ENCODE measurements at regions not wholly inside any gene's neighbourhood (a gene's known extent, or its start where the extent isn't known, plus 50 kb on each side); places are given as distances from the start of the nearest gene placed in this dataset.
"Not testable (repeated sequence)": the region's sequence is repeated elsewhere in the genome, so short reads cannot be mapped to it uniquely, and the experiment has no call there.

GRCh38 chr2:35184471-35184870 lies 1171.1 kb upstream of the CRIM1 start:
- Histone ChIP-seq H3K4me3 (no peak overlapping the region), H3K27ac (no peak overlapping the region), H3K36me3 (no peaks in the 10 kb centered on the region), H3K9me3 (no peaks in the 10 kb centered on the region), H3K4me1 (no peaks in the 10 kb centered on the region), H3K27me3 (no peaks in the 10 kb centered on the region)
- 55 to 72% (median 60%) methylated on average over 1 of the region's 1 CpG for WGBS, 4 donors
- intact Hi-C loops (cut with DNase I): no loop called here
- DNase-seq (no peak), ATAC-seq (no peak)
- TF ChIP-seq POLR2A (IDR thresholded peaks at IDR 0.05) (no peak), CTCF (IDR thresholded peaks at IDR 0.05) (no peak)

GRCh38 chr2:35176726-35177125 lies 1178.9 kb upstream of the CRIM1 start:
- H3K27me3 ChIP-seq; H3K9me3 ChIP-seq; H3K27ac ChIP-seq; intact Hi-C loops (cut with DNase I); H3K4me1 ChIP-seq; H3K4me3 ChIP-seq; ATAC-seq; DNase-seq; H3K36me3 ChIP-seq: not testable (repeated sequence)
- 32 to 40% (median 35%) methylated on average over 5 of the region's 5 CpGs for WGBS, 4 donors

GRCh38 chr2:35174845-35175244 lies 1180.7 kb upstream of the CRIM1 start:
- ATAC-seq (no peak), DNase-seq (no peak)
- Histone ChIP-seq H3K27ac (no peak overlapping the region), H3K36me3 (no peaks in the 10 kb centered on the region), H3K4me3 (no peak overlapping the region), H3K4me1 (no peaks in the 10 kb centered on the region), H3K9me3 (no peaks in the 10 kb centered on the region), H3K27me3 (no peaks in the 10 kb centered on the region)
- intact Hi-C loops (cut with DNase I): no loop called here
- 84 to 87% (median 86%) methylated on average over 7 of the region's 7 CpGs for WGBS, 4 donors
- TF ChIP-seq POLR2A (IDR thresholded peaks at IDR 0.05) (no peak), CTCF (IDR thresholded peaks at IDR 0.05) (no peak)

- ATAC-seq (no peak), DNase-seq (no peak)
- intact Hi-C loops (cut with DNase I): no loop called here
- TF ChIP-seq POLR2A (IDR thresholded peaks at IDR 0.05) (no peak), CTCF (IDR thresholded peaks at IDR 0.05) (no peak)
- no peaks in the 10 kb centered on the region for H3K4me1 ChIP-seq
- no peaks in the 10 kb centered on the region for H3K9me3 ChIP-seq
- no peaks in the 10 kb centered on the region for H3K36me3 ChIP-seq
- H3K27me3 ChIP-seq: no peaks in the 10 kb centered on the region
- H3K27ac ChIP-seq: no peak overlapping the region
- no peak overlapping the region for H3K4me3 ChIP-seq
- WGBS, 4 donors: 30 to 54% (median 46%) methylated on average over 2 of the region's 2 CpGs
Observed at GRCh38 chr2:35172687-35173086, 1182.9 kb upstream of the CRIM1 start.

- TF ChIP-seq CTCF (IDR thresholded peaks at IDR 0.05): no peak
- TF ChIP-seq POLR2A (IDR thresholded peaks at IDR 0.05): no peak
- no peaks in the 10 kb centered on the region for H3K27me3 ChIP-seq
- no peaks in the 10 kb centered on the region for H3K9me3 ChIP-seq
- H3K4me1 ChIP-seq: no peaks in the 10 kb centered on the region
- ATAC-seq (no peak), DNase-seq (no peak)
- H3K4me3 ChIP-seq: no peak overlapping the region
- no peaks in the 10 kb centered on the region for H3K36me3 ChIP-seq
- no peak overlapping the region for H3K27ac ChIP-seq
- intact Hi-C loops (cut with DNase I): no loop called here
Observed at GRCh38 chr2:35168351-35168750, 1187.2 kb upstream of the CRIM1 start.
